Anterior cingulate cortex (tissue), 58 donors: ENCODE measurements at regions not wholly inside any gene's neighbourhood (a gene's known extent, or its start where the extent isn't known, plus 50 kb on each side); places are given as distances from the start of the nearest gene placed in this dataset.
A peak's percentile ranks its signal among the peaks of the same experiment; 100 is the strongest.

Experiments used
- DNase-seq, 58 donors: peaks; one replicate each; lab custom pipeline; 2025; lab: John Stamatoyannopoulos, UW

DNA sequence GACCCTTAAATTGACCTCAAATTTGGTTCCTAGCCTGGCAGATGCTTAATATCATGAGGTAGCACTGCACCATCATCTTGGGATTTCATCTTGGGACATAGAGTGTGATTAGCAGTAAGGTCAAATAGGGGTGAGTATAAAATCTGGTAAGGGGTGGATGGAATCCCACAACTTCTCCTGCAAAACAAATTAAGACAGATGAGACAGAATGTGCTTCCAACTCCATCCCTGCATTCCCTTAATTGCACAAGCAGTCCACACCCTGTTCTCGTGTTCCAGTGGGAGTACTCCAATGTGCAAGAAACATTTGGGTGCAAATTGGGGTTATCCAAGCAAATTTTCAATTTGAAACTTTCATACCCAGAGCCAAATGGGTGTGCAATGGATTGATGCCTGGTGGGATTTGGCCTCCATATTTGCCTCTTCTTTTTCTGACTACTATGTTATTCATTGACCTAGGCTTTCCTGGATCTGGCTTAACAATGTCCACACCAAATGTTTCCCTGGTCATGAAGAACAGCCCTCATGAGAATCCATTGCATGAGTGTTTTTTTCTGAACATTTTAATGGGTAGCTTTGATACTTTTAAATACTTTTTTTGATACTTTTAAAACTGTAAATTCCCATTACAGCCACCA, 785.0 kb upstream of the TSPY4 start:
- DNase-seq = no peak

DNA sequence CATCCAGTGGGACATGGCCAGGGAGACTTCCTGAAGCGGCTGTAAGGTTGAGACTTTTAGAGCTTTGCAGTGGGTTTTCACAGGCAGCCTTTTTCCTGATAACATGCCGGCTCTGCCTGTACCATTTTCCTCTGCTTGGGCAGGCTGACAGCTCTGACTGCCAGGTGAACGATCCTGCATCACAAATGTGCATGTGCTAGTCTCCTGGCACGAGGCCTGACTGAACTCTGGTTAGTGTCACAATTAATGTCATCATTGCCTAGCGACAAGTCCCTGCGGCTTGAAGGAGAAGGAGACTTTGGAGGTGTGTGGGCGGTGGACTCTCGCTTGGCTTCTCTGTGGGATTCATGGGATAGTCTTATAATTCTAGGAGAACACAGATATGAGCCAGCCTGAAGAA, 783.6 kb upstream of the TSPY4 start:
- DNase-seq = no peak

- DNase-seq = no peak
Measured at GRCh38 chrY:8561385-8561784, 775.9 kb upstream of the TSPY4 start.

DNA sequence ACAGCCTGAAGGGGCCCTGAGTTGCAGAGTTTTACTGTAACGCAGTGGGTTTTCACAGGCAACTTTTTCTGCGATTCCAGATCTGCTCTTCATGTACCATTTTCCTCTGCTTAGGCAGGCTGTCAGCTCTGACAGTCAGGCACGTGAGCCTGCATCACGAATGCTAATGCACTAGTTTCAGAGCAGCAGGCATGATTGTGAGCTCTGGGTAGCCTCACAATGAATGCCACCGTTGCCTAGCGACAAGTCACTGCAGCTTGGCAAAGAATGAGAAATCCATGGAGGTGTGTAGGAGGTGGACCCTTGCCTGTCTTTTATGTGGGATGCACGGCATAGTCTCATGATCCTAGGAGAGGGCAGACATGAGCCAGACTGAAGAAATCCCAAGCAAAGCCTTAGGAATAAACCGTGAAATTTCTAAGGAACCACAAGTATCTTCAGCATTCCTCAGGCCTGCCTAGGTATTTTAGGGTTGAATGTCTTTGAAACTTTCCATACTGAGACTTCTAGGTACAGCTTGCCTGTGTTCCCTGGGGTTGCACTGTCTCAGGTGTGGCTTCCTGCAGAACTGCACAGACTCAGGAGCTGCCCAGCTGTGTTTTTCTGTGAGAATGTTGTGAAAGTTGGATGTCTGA, 774.7 kb upstream of the TSPY4 start:
- DNase-seq = peak in 28 of 58 donors; percentile 0 to 64 (median 14)

DNA sequence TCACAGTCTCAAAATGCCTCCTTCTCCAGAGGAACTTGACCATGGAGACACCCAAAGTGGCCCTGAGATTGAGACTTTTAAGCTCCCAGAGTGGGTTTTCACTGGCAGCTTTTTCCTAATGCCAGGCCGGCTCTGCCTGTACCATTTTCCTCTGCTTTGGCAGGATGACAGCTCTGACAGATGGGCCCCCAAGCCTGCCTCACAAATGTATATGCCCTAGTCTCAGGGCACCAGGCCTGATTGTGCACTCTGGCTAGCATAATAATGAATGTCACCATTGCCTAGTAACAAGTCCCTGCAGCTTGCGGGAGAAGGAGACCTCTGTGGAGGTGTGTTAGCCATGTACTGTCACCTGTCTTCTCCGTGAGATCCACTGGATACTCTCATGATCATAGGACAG, 772.8 kb upstream of the TSPY4 start:
- peak in 2 of 58 donors; percentile 0 for DNase-seq

- DNase-seq = no peak
Measured at GRCh38 chrY:8566198-8566597, 771.1 kb upstream of the TSPY4 start.

- DNase-seq = no peak
Measured at GRCh38 chrY:8570384-8570783, 766.9 kb upstream of the TSPY4 start.

- no peak for DNase-seq
Measured at GRCh38 chrY:8572916-8573315, 764.3 kb upstream of the TSPY4 start.

DNA sequence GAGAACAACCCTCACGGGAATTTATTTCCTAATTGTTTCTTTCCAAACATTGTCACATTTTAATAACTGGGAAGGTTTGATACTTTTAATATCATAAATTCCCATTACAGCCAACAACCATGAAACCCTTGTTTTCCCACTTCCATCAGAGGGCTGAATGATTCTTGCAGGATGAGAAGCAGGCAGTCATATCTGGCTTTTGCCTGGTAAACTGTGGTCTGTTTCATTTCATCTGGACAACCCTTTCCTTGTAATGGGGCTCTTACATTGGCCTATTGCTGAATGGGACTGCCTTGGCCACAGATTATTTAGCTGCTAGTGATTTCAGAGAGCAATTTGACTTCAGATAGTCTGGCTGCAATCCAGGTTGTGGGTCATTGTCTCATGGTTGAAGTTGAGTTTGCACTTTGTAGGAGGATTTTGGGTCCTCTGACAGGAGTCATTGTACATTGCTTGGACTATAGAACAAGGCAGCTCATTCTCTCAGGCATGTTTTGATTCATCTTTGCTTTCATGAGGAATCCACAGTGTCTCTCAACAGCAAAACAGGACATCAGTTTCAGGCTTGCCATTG, 754.9 kb upstream of the TSPY4 start:
- DNase-seq = peak in 25 of 58 donors; percentile 0 to 49 (median 6)

DNA sequence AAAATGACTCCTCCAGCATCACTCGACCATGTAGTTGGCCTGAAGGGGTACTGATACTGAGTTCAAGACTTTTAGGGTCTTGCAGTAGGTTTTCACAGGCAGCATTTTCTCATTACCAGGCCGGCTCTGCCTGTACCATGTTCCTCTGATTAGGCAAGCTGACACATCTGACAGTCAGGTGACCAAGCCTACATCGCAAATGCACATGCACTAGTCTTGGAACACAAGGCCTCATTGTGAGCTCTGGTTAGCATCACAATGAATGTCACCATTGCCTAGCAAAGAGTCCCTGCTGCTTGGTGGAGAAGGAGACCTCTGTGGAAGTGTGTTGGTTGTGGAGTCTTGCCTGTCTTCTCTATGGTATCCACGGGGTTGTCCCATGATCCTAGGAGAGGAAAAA, 754.1 kb upstream of the TSPY4 start:
- DNase-seq = peak in 25 of 58 donors; percentile 0 to 46 (median 1)

- DNase-seq = peak in 1 of 58 donors; percentile 0
Measured at GRCh38 chrY:8590641-8591040, 746.6 kb upstream of the TSPY4 start.

DNA sequence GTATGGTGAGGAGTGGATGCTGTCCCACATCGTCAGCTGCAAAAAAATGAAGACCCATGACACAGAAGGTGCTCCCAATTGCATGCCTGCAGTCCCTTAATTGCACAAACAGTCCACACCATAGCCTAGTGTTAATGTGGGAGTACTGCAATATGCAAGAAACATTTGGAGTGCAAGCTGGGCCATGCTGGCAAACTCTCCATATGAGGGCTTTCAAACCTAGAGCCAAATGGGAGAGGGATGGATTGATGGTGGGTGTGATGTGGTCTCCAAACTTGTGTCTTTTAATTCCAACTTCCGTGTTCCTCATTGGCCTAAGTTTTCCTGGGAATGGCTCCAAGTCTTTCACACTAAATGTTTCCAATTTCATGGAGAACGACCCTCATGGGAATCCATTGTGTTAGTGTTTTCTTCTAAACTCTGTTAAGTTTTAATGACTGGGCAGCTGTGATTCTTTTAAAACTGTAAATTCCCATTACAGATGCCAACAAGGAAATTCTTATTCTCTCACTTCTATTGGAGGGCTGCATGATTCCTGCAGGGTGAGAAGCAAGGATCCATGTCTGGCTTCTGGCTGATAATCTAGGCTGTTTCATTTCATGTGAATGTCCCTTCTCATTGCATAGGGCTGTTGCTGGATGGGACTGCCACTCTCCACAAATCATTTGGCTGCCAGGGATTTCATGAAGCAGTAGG, 745.3 kb upstream of the TSPY4 start:
- no peak for DNase-seq

GRCh38 chrY:8594657-8595056, 742.6 kb upstream of the TSPY4 start:
- DNase-seq = no peak

DNA sequence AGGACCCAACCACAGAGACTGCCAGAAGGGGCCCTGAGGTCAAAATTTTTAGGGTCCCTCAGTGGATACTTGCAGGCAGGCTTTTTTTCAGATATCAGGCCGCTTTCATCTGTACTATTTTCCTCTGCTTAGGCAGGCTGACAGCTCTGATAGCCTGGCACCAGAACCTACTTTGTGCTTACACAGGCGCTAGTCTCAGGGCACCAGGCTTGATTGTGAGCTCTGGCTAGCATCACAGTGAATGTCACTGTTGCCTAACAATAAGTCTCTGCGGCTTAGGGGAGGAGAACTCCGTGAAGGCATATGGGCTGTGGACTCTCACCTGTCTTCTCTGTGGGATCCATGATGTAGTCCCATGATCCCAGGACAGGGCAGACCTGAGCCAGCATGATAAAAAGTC, 738.1 kb upstream of the TSPY4 start:
- DNase-seq = no peak

- DNase-seq = no peak
Measured at GRCh38 chrY:8610620-8611019, 726.6 kb upstream of the TSPY4 start.

- DNase-seq = no peak
Measured at GRCh38 chrY:8611815-8612214, 725.4 kb upstream of the TSPY4 start.

- DNase-seq = no peak
Measured at GRCh38 chrY:8618302-8618701, 719.0 kb upstream of the TSPY4 start.

DNA sequence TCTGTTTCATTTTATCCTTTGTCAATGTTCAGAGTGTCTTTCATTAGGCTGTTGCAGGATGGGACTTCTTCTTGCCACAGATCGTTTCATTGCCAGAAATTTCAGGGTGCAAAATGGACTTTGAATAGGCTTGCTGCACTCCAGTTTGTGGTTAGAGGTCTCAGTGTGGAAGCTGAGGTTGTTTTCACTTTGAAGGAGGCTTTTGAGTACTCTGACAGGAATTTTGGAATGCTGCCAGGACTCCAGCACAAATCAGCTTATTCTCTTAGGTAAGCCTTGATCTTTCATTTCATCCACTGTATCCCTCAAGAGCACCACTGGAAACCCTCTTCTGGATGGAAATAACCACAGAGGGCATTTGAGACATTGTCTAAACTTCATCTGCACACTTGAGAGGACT, 715.1 kb upstream of the TSPY4 start:
- DNase-seq = peak in 1 of 58 donors; percentile 0

- DNase-seq = peak in 23 of 58 donors; percentile 0 to 22 (median 1)
Measured at GRCh38 chrY:8622856-8623255, 714.4 kb upstream of the TSPY4 start.

DNA sequence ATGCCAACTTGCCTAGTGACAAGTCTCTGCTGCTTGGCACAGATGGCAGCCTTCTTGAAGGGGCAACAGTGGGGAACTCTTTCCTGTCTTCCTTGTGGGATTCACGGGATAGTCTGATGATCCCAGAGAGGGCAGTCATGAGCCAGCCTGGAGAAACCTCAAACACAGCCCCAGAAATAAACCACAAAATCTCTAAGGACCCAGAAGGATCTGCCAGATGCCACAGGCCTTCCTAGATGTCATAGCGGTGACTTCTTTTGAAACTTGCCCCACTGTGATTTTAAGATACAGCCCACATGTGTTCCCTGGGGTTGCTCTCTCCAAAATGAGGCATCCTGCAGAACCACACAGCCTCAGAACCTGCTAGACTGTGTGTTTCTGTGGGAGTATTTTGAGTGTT, 707.6 kb upstream of the TSPY4 start:
- DNase-seq = no peak

GRCh38 chrY:8638111-8638510, 699.2 kb upstream of the TSPY4 start:
- DNase-seq = no peak
